ENCODE measurements at regions not wholly inside any gene's neighbourhood (a gene's known extent, or its start where the extent isn't known, plus 50 kb on each side); places are given as distances from the start of the nearest gene placed in this dataset.
A peak's percentile ranks its signal among the peaks of the same experiment; 100 is the strongest.

DNA sequence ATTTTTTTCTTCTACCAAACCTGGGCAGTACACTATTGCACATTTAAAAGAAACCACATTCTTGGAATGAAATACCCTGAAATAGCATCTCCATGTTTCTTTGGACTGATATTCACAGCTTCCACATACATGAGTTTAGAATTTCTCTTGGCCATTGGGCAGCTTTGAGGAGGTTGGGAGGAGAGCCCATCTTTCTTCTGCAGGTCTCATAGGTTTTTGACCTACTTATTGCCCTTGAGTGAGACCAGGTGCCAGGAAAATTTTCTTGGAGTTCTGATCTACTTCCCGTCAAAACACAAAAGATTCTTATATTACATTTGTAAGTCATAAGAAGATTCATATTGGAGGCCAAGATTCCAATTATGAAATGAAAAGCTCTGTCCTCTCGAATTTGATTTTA lies 212.0 kb downstream of the IBTK start:
- Histone ChIP-seq H3K36me3 (no peaks in the 10 kb centered on the region), H3K27ac (no peak overlapping the region), H3K4me1 (replicated peaks) (no peaks in the 10 kb centered on the region), H3K4me3 (no peak overlapping the region), H3K27me3 (replicated peaks; ENCODE audit: insufficient read depth) (no peaks in the 10 kb centered on the region), H3K9me3 (no peaks in the 10 kb centered on the region)
- WGBS: 89% methylated on average over 2 of the region's 2 CpGs
- intact Hi-C loops (cut with DNase I): no loop called here
- TF ChIP-seq POLR2A (IDR thresholded peaks at IDR 0.05) (no peak), CTCF (IDR thresholded peaks at IDR 0.05) (no peak), POLR2AphosphoS5 (IDR thresholded peaks at IDR 0.05) (no peak)
- no peak for DNase-seq (ENCODE audit: low spot score)

GRCh38 chr6:82033631-82034211 lies 213.8 kb downstream of the IBTK start:
- intact Hi-C loops (cut with DNase I): no loop called here
- Histone ChIP-seq H3K36me3 (no peaks in the 10 kb centered on the region), H3K9me3 (no peaks in the 10 kb centered on the region), H3K4me3 (no peak overlapping the region), H3K4me1 (replicated peaks) (no peaks in the 10 kb centered on the region), H3K27ac (no peak overlapping the region), H3K27me3 (replicated peaks; ENCODE audit: insufficient read depth) (no peaks in the 10 kb centered on the region)
- no peak for DNase-seq (ENCODE audit: low spot score)
- 81% methylated on average over 3 of the region's 3 CpGs for WGBS
- no peak for TF ChIP-seq POLR2AphosphoS5 (IDR thresholded peaks at IDR 0.05)
- TF ChIP-seq CTCF (IDR thresholded peaks at IDR 0.05): no peak
- no peak for TF ChIP-seq POLR2A (IDR thresholded peaks at IDR 0.05)

DNA sequence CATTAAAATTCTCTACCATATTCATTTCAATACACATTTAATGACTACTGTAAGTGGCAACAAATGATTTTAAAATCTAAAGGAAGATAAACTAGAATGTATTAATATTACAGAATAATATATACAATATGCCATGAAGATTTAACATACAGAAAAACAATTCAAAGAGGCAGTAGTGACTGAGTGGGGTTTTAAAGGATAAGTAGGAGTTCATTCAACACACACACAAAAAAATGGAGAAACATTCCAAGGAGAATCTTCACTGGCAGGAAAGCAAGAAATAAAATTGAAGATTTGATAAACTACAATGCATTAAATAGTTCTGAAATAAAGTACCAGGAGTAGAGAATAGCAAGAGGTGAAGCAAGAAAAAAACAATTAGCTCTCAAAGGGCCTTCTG lies 215.1 kb downstream of the IBTK start:
- no peaks in the 10 kb centered on the region for H3K36me3 ChIP-seq
- DNase-seq (ENCODE audit: low spot score): no peak
- no peaks in the 10 kb centered on the region for H3K4me1 ChIP-seq (replicated peaks)
- TF ChIP-seq POLR2A (IDR thresholded peaks at IDR 0.05) (no peak), CTCF (IDR thresholded peaks at IDR 0.05) (no peak), POLR2AphosphoS5 (IDR thresholded peaks at IDR 0.05) (no peak)
- H3K27me3 ChIP-seq (replicated peaks; ENCODE audit: insufficient read depth): no peaks in the 10 kb centered on the region
- H3K9me3 ChIP-seq: no peaks in the 10 kb centered on the region
- no peak overlapping the region for H3K27ac ChIP-seq
- H3K4me3 ChIP-seq: no peak overlapping the region
- intact Hi-C loops (cut with DNase I): no loop called here

DNA sequence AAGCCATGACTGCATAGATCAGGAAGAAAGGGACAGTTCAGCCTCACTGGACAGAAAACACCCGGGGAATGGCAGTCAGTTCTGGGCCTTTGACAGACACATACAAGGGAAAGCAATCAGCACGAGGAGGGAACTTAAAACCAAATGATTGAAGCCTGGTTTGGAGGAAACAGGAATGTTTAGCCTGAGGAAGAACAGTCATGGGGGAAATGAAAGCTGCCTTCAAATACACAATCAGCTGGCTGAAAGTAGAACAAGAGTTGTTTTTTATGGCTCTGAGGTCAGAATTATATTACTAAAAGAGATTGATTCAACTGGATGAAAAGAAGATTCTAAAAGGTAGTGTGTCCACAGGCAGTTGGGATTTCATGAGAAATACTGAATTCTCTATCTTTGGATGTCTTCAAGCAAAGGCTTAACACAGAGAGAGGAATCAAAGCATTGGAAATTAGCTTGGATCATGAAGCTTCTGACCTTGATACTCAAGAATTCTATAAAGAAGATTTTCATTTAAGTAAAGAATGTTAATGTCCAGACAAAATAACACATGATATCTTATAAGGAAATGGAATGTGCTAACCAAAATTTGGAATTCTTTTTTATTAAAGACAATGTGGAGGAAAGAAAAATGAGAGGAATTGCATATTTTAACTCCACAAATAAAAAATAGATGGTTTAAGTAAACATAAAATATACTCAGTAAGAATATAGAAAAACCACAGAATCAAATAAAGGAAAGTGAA lies 216.6 kb downstream of the IBTK start:
- WGBS: 40% methylated on average over 2 of the region's 2 CpGs
- Histone ChIP-seq H3K27ac (peak overlapping the region in 1 of 2 donors; percentile 28), H3K27me3 (replicated peaks; ENCODE audit: insufficient read depth) (no peaks in the 10 kb centered on the region), H3K9me3 (no peaks in the 10 kb centered on the region), H3K4me3 (no peak overlapping the region), H3K36me3 (no peaks in the 10 kb centered on the region), H3K4me1 (replicated peaks) (no peaks in the 10 kb centered on the region)
- DNase-seq (ENCODE audit: low spot score): no peak
- TF ChIP-seq CTCF (IDR thresholded peaks at IDR 0.05): no peak
- no peak for TF ChIP-seq POLR2A (IDR thresholded peaks at IDR 0.05)
- no peak for TF ChIP-seq POLR2AphosphoS5 (IDR thresholded peaks at IDR 0.05)
- intact Hi-C loops (cut with DNase I): no loop called here

- no peaks in the 10 kb centered on the region for H3K27me3 ChIP-seq (replicated peaks; ENCODE audit: insufficient read depth)
- H3K4me1 ChIP-seq (replicated peaks): no peaks in the 10 kb centered on the region
- TF ChIP-seq POLR2AphosphoS5 (IDR thresholded peaks at IDR 0.05): peak; percentile 51
- no peak for TF ChIP-seq CTCF (IDR thresholded peaks at IDR 0.05)
- DNase-seq (ENCODE audit: low spot score): peak; percentile 71
- WGBS: 27% methylated on average over 2 of the region's 2 CpGs
- H3K9me3 ChIP-seq: no peaks in the 10 kb centered on the region
- no peak overlapping the region for H3K4me3 ChIP-seq
- intact Hi-C loops (cut with DNase I): no loop called here
- H3K36me3 ChIP-seq: no peaks in the 10 kb centered on the region
- peak overlapping the region in 1 of 2 donors; percentile 28 for H3K27ac ChIP-seq
Measured at GRCh38 chr6:82030301-82030700, 217.2 kb downstream of the IBTK start.

All from prostate gland (tissue), 2 donors.